SW480 (cell line): ENCODE measurements at regions not wholly inside any gene's neighbourhood (a gene's known extent, or its start where the extent isn't known, plus 50 kb on each side); places are given as distances from the start of the nearest gene placed in this dataset.

Experiments
- DNase-seq: peaks from one replicate; pipeline ENCODE4 v3.0.0-alpha.2; 2016; ENCODE audit warnings: low spot score

DNA sequence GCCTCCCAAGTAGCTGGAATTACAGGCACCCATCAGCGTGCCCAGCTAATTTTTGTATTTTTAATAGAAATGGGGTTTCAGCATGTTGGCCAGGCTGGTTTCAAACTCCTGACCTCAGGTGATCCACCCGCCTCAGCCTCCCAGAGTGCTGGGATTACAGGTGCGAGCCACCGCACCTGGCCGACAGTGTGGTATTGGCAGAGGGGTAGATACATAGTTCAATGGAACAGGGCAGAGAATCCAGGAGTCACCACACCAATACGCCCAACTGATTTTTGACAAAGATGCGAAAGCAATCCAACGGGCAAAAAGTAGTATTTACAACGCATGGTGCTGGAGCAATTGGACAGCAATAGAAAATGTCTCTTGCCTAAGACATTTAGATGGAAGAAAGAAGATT, 164.0 kb upstream of the PPP1R26 start:
- DNase-seq: no peak

- DNase-seq: no peak
Measured at GRCh38 chr9:135320331-135320730, 159.3 kb upstream of the PPP1R26 start.

DNA sequence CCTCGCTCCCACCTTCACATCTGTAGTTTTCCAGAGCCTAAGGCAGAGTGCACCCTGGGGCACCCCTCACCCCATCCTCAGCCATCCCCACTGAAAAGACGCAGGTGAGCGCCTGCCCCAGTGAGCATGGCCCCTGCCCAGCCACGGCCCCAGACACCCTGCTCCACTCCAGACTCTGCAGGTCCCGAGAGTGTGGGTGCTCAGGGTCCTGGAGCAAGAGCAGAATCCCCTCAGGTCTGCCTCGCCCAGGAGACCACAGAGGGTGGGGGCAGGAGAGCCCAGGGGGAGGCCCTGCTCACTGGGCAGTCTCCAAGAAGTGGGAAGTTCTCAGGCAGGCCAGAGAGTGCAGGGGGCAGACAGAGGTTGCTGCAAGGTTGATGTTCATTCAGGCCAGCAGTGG, 158.6 kb upstream of the PPP1R26 start:
- DNase-seq: no peak

DNA sequence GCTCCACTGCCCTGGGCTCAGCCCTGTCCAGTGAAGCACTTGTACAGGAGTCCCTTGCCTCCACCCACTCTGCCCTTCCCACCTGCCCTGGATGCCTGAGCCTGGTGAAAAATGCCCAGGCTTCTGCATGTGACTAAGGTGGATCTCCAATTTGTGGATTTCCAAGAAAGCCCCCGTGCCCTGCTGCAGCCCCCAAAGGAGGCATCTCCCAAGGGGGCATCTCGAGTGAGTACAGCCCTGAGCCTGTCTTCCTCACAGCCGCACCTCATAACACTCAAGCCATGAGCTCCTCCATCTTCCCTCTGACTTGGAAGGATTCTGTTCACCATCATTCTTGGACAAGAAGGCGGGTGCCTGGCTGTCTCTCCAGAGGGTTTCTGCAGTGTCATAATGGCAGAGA, 158.0 kb upstream of the PPP1R26 start:
- no peak for DNase-seq

- no peak for DNase-seq
Measured at GRCh38 chr9:135324329-135324728, 155.3 kb upstream of the PPP1R26 start.

DNA sequence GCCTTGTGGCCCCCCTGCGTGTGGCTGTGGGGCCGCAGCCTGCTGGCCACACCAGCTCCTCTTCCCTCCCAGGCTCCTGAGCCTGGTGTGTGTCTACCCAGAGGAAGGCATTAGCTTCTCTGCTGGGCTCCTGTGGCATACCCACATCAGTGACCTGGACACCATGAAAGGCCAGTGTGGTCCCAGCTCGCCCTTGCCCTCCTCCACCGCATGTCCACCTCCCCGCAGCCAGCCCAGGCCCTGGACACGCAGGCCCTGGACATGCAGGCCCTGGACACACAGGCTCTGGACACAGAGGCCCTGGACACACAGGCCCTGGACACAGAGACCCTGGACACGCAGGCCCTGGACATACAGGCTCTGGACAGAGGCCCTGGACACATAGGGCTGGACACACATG, 153.4 kb upstream of the PPP1R26 start:
- DNase-seq: no peak

DNA sequence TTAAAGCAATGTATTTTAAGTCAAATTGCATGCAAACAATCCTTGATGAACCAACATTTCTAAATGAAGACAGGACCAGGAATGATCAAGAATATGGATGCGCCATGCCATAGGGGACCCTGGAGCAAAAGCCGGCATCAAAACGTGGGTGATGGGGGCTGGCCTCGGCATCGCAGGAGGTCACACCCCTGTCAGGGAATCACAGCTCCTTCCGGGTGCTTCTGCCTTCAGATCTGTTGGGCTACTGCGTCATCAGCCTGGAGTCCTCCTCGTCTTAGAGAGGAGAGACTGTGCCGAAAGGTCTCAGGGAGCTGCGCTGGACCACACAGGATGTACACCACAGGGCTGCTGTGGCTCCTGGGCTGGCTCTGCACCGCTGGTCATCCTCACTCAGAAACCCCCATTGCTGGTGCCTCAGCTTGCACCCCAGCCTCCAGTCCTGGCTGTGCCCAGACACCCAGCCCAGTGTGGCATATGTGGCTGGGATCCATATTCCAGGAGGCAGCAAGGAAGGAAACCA, 152.9 kb upstream of the PPP1R26 start:
- DNase-seq: no peak

DNA sequence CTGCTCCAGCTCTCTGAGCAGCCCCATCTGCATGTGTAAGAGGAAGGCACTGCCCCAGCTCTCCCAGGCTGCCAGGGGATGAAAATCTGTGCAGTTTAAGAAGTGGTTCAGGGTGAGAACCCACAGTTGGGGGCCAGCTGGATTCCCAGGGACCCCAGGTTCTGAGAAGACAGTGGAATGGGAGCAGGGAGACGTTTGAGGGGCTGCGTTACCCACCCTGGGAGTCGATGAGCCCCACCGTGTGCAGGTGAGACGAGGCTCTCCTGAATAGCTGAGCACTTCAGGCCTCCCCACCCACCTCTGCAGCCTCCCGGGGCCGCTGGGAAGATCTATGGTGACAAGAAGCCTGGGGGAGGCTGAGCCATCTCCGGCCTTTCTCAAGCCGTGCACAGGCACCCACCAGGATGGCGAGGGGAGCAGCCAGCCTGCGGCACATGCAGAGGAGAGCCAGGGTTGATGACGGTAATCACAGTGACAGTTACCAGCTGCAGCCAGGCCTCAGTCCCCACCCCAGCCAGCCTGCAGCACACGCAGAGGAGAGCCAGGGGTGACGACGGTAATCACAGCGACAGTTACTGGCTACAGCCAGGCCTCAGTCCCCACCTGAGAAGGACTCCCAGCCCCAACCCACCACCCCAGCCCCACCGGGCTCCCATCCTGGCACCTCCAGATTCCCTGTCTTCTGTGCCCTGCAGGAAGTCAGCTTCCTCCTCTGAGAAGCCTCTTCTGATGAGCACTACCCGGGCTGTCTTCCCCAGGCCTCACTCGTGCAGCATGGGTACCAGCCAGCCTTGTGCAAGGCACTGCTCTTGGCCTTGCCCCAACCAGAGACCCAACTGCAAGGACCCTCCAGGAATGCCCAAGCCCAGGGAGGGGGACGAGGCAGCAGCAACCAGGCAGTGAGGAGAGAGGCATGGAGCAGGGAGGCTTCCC, 150.8 kb upstream of the PPP1R26 start:
- DNase-seq: no peak

DNA sequence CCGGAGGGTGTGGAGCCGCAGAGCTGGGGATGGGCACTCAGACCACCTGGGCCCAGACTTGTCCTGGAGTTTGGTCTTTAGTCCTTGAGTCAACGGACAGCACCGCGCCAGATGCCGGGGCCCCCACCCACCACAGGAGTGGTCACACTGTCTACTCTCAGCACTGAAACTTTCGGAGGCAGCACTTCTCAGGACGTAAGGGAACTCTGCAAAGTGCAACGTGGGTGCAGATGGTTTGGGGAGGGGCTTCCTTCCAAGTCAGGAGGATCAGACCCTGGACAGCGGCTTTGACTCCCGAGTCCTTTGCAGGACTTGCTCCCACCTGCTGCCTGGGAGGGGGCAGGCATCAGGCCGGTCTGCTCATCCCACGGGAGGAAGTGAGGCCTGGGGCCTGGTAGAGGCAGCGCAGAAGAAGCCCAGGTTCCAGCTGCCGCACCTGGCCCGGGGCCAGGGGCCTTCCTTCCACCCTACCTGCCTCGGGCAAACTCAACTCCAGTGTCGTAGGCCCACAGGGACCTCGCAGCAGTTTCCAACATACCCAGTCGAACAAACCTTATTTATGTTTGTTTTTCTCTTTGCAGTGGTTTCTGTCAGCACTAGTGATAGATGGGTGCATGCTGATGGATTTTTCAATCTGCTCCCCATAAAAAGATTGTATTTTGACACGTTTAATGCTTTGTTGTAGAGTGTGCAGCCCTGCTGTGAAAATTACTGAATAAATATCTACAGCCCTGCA, 149.8 kb upstream of the PPP1R26 start:
- DNase-seq: no peak

DNA sequence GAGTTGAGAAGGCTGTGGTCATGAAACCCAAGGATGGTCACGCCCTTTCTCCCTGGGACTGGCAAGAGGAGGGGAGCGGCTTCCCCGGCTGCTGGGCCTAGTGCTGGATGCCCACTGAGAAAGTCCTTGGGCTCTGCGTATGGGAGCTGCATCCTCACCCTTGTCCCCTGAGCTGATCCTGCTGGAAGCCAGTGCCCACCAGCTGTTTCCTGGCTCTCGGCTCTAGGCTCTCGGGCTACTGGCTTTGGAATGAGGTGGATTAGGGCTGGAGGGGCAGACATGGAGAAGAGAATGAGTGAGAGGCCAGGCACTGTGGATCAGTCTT, 149.3 kb upstream of the PPP1R26 start:
- DNase-seq: no peak

- no peak for DNase-seq
Measured at GRCh38 chr9:135330685-135331590, 148.6 kb upstream of the PPP1R26 start.

DNA sequence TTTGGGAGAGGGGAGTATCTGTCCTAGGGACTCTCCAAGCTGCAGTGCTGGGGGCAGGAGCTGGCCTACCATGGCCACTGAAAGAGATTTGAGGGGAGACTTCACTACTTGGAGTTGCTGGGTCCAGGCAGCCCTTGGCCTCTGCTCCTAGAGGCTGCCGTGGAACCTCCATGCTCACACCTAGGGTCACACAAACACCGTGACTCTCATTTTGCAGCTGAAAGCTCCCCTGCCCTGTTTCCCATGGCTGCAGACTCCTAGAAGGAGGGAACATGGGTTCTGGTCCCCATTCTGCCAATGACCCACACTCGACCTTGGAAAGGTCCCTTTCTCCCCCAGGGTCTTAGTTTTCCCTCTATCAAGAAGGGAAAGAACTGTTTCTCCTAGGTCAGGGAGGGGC, 147.1 kb upstream of the PPP1R26 start:
- no peak for DNase-seq

DNA sequence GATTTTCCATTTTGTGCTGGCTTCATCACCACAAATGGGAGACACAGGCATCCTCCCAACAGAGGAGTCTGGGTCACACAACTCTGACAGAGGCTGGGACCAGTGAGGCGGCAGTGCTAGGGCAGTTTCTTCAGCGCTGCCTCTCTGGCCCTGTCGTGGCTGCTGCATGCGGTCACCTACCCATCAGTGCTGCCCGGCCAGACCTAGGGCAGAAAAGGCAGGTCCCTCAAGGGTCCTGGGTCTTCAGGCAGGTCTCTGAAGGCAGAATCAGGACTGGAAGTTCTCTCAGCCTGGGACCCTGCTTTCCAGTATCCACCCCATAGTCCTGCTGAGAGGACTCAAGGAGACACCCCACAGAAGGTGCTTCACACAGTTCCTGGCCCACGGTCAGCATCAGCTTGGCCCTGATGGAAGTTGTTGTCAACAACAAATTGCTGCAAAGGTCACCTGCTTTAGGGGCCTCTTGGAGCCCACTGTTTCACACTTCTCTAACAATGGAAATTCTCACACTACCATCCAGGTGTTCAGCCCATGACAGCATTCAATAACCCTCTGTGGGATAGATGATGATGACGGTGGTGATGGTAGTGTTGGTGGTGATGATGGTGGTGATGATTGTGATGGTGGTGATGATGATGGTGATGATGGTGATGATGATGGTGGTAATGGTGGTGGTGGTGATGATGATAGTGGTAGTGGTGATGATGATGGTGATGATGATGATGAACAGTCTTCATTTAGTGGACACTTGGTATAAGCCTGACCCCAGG, 146.4 kb upstream of the PPP1R26 start:
- DNase-seq: no peak

DNA sequence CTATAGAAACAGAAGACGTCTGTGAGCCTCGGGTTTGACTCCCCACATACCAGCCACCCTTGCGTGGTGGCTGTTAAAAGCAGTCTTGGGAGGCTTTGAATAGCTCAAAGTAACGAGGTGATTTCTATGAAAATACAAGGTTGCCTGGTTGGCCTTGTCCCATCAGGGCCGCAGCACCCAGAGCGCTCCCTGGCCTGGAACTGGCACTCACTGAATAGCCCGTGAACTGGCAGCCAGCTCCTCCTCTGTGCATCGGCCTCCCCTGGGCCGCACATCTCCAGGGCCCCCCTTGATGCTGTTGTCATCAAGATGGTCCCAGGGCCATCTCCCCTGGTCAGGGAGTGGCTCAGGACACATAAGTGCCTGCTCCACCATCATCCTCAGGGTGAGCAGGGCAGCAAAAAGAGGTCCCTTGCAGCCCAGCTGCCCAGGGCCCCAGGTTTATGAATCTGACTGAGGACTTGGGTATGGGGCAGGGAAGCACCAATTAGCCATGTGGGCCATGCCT, 144.6 kb upstream of the PPP1R26 start:
- DNase-seq: no peak

DNA sequence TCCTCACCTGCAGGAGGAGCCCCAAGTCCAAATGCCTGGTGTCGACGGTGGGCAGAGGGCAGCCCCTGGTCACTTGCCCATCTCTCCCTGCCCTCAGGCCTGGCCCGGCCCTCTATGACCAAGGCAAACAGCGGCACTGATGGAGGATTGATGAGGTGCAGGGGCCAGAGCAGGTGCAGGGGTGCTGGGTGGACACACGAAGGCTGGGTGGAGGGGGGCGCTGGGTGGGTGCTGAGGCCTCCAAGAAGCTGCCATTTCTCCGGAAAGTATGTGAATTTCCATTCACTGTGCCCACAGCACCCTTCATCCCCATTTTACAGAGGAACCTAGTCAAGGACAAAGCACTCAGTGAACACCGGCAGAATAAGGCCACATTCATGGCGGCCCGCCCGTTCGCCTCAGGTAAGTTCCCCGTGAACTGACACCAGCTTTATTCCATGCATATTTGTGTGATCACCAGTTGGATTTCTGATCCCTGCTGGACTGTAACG, 143.8 kb upstream of the PPP1R26 start:
- DNase-seq: no peak

GRCh38 chr9:135336722-135337527, 142.7 kb upstream of the PPP1R26 start:
- DNase-seq: no peak

DNA sequence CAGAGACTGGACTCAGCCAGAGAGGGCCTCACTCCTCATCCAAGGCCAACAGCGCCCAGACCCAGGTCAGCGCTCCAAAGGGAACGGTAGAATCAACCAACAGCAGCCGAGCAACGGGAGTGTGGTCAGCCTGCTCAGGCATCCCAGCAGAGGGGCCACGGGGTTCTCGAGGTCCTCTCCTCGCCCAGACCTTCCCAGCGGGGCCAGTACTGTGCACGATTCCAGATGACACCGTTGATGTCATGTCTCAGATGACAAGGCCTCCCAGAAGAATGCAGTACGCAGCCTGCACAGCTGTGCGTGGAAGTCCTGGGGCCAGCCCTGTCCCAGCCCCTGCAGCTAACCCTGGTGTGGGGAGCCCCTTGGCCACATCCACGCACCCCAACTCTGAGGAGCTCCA, 141.0 kb upstream of the PPP1R26 start:
- no peak for DNase-seq

DNA sequence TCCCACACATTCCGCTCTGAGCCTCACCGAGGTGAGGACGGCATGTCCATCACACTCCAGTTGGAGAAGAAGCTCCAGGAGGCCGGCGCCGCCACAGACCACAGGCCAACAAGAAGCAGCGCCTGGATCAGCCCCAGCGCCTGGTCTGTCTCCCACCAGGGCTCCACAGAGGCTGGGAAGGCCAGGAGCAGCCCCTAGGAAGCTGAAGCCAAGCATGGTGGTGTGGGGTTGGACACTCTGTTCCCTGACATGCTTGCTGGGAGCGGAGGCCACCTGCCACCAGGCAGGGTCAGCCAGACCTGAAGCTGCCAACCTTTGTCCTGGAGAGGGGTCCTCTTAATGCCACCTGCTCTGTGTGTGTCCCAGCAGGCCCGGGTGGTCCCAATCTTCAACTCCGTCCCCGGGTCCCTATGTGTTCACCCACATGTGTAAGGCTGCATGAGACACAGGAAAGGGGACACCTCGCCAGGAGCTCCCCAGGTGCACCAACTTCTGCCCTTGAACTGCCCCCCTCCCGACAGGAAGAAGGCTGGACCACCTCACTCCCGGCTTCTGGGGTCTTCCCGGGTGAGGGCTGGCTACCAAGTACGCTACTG, 140.1 kb upstream of the PPP1R26 start:
- DNase-seq: no peak

GRCh38 chr9:135340143-135340655, 139.4 kb upstream of the PPP1R26 start:
- DNase-seq: no peak
